Anterior cingulate cortex (tissue), 58 donors: ENCODE measurements at regions not wholly inside any gene's neighbourhood (a gene's known extent, or its start where the extent isn't known, plus 50 kb on each side); places are given as distances from the start of the nearest gene placed in this dataset.
"Not testable (repeated sequence)": the region's sequence is repeated elsewhere in the genome, so short reads cannot be mapped to it uniquely, and the experiment has no call there.

Source experiments
- DNase-seq, 58 donors: peaks; one replicate each; lab custom pipeline; 2025; lab: John Stamatoyannopoulos, UW

DNA sequence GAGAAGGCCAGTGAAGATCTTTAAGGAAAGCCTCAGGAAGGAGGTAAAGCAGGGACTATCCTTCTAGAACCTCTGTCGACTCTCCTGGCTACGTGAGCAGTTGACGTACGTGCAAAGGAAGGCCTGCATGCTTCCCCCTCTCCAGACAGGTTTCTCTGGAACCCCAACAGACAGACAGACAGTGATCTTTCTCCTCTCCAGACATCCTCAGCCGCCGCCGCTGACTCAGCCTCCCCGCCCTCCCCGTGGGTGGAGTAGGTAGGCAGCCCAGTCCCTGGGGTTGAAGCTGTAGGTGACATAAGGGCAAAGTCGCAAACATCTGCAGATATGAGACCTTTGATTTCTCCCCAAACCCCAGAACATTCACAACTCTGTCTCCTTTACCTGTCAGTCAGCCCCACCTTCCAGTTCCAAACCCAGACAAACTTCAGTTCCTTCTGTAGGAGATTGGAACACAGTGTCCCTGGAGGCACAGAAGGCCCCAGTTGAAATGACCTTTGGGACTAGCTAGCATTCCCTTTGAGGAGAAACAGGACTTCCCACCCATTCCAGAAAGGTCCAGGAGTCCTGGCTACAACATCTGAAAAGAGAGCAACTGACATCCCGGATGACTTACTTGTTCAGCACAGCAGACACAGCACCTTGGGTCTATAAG lies 146.0 kb upstream of the JUN start:
- no peak for DNase-seq

GRCh38 chr1:58931024-58931423 lies 147.2 kb upstream of the JUN start:
- no peak for DNase-seq

GRCh38 chr1:58931756-58932155 lies 147.9 kb upstream of the JUN start:
- DNase-seq: no peak

GRCh38 chr1:58932859-58933598 lies 149.2 kb upstream of the JUN start:
- DNase-seq: no peak

GRCh38 chr1:58933599-58933926 lies 149.7 kb upstream of the JUN start:
- no peak for DNase-seq

DNA sequence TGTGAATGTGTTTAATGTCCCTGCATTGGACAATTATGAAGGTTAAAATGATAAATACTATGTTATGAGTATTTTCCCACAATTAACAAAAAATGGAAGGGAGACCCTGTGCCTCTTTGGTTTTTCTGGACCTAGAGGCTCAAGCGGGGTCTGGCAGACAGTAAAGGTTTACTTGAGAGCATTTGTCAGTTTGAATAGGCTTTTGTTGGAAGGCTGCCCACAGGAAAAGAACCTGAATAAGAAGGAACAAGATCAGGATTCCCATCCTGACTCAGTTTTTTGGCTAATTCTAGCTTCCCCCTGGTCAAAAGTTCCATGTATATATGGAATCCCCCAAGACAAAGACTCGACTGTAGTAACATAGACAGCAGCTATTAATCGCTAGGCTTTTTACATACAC lies 150.9 kb upstream of the JUN start:
- DNase-seq: no peak

GRCh38 chr1:58936973-58937372 lies 153.1 kb upstream of the JUN start:
- DNase-seq: no peak

- DNase-seq: no peak
Measured at GRCh38 chr1:58939146-58939545, 155.3 kb upstream of the JUN start.

DNA sequence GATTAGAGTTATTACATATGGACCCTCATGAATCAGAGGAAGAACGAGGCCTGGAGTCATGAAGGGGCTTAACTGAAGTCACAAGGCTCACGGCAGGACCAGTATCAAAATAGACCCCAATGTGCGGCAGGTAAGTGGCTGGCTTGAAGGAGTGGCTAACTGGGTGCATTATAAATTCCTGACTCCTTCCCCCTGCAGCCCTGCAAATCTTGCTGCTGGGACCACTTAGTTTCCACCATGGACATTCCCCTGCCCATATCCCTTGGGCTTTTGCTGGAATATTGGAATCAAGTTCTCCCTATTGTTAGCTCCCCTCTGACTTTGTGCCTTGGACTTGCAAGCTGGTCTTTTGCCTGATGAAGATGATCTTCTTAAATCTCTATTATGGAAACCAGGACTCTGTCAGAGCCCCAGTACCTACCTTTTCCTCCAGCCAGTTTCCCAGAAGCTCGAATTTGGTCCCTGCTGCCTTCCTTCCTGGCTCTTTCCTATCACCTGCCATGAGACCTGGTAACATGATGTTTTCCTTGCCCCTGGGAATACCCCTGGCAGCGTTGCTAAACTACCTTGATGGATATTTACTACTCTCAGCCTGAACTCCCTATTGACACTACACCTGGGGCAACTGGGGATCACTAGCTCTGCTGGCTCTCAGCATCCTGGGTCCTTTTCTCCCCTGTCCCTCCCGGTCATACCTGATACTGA lies 156.0 kb upstream of the JUN start:
- no peak for DNase-seq

GRCh38 chr1:58941471-58942289 lies 157.8 kb upstream of the JUN start:
- DNase-seq: no peak

- peak in 1 of 58 donors; percentile 7 for DNase-seq
Measured at GRCh38 chr1:58942759-58943191, 158.9 kb upstream of the JUN start.

- DNase-seq: no peak
Measured at GRCh38 chr1:58943776-58944175, 159.9 kb upstream of the JUN start.

GRCh38 chr1:58944439-58944838 lies 160.6 kb upstream of the JUN start:
- DNase-seq: no peak

DNA sequence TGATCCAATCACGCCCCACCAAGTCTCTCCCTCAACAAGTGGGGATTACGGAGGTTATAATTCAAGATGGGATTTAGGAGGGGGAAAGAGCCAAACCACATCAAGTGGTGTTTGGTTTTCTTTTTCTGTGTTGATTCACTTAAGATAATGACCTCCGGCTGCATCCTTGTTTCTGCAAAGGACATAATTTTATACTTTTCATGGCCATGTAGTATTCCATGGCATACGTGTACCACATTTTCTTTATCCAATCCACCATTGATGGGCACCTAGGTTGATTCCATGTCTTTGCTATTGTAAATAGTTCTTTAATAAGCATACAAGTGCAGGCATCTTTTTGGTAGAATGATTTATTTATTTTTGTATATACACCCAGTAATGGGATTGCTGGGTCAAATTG lies 162.5 kb upstream of the JUN start:
- no peak for DNase-seq

- DNase-seq: no peak
Measured at GRCh38 chr1:58948671-58949070, 164.8 kb upstream of the JUN start.

GRCh38 chr1:58949551-58950220 lies 165.8 kb upstream of the JUN start:
- no peak for DNase-seq

DNA sequence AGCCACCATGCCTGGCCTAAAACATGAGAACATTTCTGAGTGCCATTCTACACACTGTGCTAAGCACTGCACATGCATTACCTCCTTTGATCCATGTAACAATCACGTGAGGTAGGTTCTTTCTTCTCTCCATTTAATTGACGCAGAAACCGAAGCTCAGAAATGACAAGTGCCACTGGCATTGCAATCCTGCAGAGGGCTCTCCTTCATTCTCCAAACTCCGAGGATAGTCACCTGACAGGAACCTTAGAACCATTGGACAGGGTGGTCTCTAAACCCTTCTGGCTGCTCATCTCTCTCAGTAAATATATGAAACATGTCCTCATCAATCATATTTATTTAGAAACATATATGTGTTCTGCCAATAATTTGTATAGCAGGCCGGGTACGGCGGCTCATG lies 167.1 kb upstream of the JUN start:
- no peak for DNase-seq

- DNase-seq: not testable (repeated sequence)
Measured at GRCh38 chr1:58953951-58954350, 170.1 kb upstream of the JUN start.

- not testable (repeated sequence) for DNase-seq
Measured at GRCh38 chr1:58963287-58963686, 179.4 kb upstream of the JUN start.

DNA sequence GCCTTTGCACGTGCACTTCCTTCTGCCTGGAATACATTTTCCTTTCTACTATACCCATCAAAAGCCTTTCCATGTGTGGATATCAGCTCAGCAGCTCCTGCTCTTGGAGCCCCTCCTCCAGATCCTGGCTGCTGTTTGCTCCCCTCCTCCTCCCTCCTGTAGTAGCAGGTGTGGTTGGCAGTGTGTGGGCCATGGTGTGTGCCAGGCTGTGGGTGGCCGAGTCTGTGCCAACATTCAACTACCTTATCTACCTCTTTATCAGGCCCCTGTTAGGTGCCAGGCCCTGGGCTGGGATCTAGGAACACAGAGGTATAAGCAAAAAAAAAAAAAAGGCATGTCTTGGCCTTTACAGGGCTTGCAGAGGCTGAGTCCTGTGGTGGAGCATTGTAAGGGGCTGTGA lies 180.6 kb upstream of the JUN start:
- no peak for DNase-seq
